Coronary artery (tissue), 2 donors: ENCODE measurements at regions not wholly inside any gene's neighbourhood (a gene's known extent, or its start where the extent isn't known, plus 50 kb on each side); places are given as distances from the start of the nearest gene placed in this dataset.

Experiments
- DNase-seq: peaks from one replicate; pipeline ENCODE4 v3.0.0-alpha.2; 2017; ENCODE audit warnings: low spot score
- H3K27ac ChIP-seq, 2 donors: fragments of 200-600 bp; sonication (generic); one replicate each; pipeline ENCODE4 v1.5.1; 2016 to 2019
- H3K4me3 ChIP-seq: fragments of 200-600 bp; sonication (generic); 2 replicates; pipeline ENCODE4 v1.5.1; 2016; ENCODE audit warnings: mild to moderate bottlenecking, moderate library complexity
- TF ChIP-seq, protein P1 (sequence below): fragments of 200-600 bp; sonication (generic); IDR thresholded peaks from one replicate; pipeline ENCODE4 v1.5.1; 2019; ENCODE audit warnings: antibody characterized with exemption

DNA sequence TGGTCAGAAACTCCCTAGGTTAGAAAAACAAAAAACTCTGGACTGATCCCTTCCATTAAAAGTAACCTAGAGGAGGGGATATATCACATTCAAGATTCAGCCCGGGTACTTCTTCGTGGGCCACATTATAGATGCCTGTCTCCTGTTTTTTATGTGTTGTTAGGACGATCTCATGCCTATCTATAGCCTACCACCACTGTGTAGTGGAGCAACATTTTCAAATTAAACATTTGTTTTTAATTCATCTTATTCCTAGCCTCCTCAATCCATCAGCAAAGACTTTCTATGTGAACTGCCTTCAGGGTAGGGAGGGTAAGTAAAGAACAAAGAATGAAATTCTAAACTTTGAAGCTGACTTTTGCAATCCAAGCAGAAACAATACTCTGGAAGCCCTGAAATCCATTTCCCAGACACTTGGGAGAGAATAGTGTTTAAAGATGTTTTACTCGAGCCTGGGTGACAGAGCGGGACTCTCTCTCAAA is 379.4 kb downstream of the ANXA1 start:
- Histone ChIP-seq H3K4me3 (no peak overlapping the region), H3K27ac (no peak overlapping the region)
- TF ChIP-seq, protein P1, sequence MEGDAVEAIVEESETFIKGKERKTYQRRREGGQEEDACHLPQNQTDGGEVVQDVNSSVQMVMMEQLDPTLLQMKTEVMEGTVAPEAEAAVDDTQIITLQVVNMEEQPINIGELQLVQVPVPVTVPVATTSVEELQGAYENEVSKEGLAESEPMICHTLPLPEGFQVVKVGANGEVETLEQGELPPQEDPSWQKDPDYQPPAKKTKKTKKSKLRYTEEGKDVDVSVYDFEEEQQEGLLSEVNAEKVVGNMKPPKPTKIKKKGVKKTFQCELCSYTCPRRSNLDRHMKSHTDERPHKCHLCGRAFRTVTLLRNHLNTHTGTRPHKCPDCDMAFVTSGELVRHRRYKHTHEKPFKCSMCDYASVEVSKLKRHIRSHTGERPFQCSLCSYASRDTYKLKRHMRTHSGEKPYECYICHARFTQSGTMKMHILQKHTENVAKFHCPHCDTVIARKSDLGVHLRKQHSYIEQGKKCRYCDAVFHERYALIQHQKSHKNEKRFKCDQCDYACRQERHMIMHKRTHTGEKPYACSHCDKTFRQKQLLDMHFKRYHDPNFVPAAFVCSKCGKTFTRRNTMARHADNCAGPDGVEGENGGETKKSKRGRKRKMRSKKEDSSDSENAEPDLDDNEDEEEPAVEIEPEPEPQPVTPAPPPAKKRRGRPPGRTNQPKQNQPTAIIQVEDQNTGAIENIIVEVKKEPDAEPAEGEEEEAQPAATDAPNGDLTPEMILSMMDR: no peak
- DNase-seq: no peak

DNA sequence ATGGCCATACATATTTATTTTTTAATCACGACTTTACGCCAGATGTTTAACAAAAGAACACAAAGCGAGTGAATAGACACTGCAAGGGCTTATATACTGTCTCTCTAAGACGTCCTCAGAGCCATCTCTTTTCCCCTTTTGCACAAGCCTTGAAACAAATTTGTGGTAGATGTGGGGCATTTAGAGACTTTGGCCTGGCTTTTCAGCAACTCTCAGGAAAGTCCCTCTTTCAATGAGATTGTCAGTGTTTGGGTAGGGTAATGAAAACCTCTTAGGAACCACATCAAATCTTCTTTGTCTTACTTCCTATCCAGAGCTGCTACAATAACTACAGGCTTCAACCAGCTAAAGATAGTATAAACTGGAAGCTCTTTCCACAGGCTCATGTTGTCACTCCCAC is 380.0 kb downstream of the ANXA1 start:
- TF ChIP-seq, protein P1: no peak
- DNase-seq: no peak
- no peak overlapping the region for H3K4me3 ChIP-seq
- H3K27ac ChIP-seq: no peak overlapping the region

DNA sequence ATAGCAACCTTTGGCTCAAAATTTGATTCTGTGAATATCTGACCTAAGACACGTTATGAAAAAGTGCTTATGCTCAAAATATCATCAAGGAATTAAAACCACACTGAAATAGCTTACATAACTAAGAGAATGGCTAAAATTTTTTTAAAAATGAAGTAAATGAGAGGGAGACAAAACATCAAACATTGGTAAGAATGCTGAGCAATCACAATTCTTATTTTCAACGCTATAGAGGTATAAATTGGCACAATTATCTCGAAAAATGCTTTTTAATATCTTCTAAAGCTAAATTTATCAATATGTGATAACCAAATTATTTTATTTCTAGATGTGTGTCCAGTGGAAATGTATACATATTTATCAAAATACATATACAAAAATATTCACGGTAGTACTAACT is 381.3 kb downstream of the ANXA1 start:
- Histone ChIP-seq H3K4me3 (no peak overlapping the region), H3K27ac (no peak overlapping the region)
- no peak for DNase-seq
- TF ChIP-seq, protein P1: no peak

DNA sequence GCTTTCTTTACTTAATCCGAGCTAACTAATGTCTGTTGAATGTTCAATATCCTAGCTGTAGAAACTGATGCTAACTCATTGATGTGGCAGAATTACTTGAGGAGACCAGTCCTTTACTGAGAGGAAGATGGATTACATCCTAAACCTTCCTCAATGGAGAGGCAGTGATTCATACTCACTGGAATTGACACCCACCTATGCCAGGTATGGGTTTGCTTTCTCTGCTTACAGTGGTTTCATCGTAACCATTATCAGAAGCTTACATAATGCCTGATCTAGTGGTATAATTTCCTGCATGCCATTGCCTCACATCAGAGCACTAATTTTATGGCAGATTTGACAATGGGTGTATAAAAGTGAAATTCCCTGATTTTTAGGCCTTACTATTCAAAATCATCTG is 384.7 kb downstream of the ANXA1 start:
- TF ChIP-seq, protein P1: no peak

DNA sequence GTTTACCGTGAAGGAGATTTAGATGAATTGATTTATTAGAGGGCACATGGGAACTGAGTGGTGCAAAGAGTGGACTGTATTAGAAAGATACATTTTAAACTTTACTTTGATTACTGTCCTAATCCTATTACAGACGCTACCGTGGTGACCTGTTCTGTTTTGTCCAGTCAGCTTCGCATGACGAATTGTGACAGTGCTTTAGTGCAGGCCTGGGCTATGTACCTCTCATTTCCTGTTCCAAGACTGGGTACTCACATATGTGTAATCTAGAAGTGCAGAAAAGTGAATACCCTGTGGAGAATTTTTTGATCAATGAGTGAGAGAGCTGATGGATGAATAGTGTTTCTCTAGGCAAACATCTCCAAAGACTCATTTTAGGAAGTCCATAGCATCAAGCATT is 385.9 kb downstream of the ANXA1 start:
- no peak overlapping the region for H3K27ac ChIP-seq
- TF ChIP-seq, protein P1: no peak
- no peak for DNase-seq
- no peak overlapping the region for H3K4me3 ChIP-seq

More for the DNA sequence above, 384.7 kb downstream of the ANXA1 start:
- H3K27ac ChIP-seq: no peak overlapping the region
- H3K4me3 ChIP-seq: no peak overlapping the region
- no peak for DNase-seq

DNA sequence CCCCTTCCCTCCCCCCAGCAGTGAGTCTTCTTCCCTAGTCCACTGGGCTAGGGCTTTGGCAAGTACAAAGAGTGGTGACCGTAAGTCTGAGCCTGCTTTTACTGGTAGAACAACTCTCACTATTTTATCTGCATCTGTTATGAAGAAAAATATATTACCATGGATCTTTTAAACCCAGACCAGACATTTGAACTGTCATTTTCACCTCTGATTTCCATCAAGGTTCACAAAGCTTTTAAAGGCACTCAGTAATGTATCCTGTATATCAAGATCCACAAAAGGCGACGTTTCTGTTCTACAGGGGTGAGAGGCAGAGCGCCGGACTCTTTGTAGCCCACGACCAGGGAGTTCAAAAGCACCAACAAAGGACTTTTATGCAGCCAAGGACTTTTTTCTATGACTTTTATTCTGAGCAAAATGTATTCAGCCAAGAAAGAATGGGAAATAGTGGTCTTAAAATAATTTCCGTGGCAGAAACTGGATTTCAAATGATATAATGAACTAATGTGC is 388.3 kb downstream of the ANXA1 start:
- no peak overlapping the region for H3K27ac ChIP-seq
- DNase-seq: no peak
- TF ChIP-seq, protein P1: no peak
- no peak overlapping the region for H3K4me3 ChIP-seq

DNA sequence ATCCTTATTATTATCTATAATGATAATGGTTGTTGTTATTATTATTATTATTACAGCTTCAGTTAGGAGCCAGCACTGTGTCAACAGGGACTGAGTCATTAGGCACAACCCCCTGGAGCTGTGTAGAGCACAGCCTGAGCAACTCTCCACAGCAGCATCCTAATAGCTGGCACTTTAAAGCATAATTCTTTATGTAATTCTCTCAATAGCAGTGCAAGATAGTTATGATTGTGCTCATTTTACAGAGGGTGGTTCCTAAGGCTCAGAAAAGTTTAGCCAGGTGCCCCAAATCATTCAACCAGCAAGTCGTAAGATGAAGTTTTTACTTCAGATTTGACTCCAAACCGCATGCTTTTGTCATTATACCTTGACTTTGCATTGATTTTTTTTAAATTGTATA is 390.3 kb downstream of the ANXA1 start:
- Histone ChIP-seq H3K27ac (no peak overlapping the region), H3K4me3 (no peak overlapping the region)
- TF ChIP-seq, protein P1: no peak
- DNase-seq: no peak
